Endothelial cell (in vitro differentiated cells): ENCODE measurements at regions not wholly inside any gene's neighbourhood (a gene's known extent, or its start where the extent isn't known, plus 50 kb on each side); places are given as distances from the start of the nearest gene placed in this dataset.

ENCODE experiments used
- DNase-seq: peaks from one replicate; pipeline ENCODE4 v3.0.0; 2021; ENCODE audit warnings: low spot score
- H3K27ac Mint-ChIP-seq: one replicate; pipeline ENCODE4 v1.8.0; 2021; ENCODE audit warnings: mixed read lengths, inconsistent platforms; ENCODE audit not compliant: unreplicated experiment
- H3K27me3 Mint-ChIP-seq: one replicate; pipeline ENCODE4 v1.8.0; 2021; ENCODE audit warnings: mild to moderate bottlenecking, moderate library complexity, mixed read lengths, inconsistent platforms; ENCODE audit not compliant: unreplicated experiment
- H3K36me3 Mint-ChIP-seq: one replicate; pipeline ENCODE4 v1.8.0; 2021; ENCODE audit warnings: mild to moderate bottlenecking, low read depth, mixed read lengths, inconsistent platforms; ENCODE audit not compliant: unreplicated experiment
- H3K4me1 Mint-ChIP-seq: one replicate; pipeline ENCODE4 v1.8.0; 2021; ENCODE audit warnings: mild to moderate bottlenecking, mixed read lengths, inconsistent platforms; ENCODE audit not compliant: unreplicated experiment
- H3K4me3 Mint-ChIP-seq: one replicate; pipeline ENCODE4 v1.8.0; 2021; ENCODE audit warnings: mild to moderate bottlenecking, mixed read lengths, inconsistent platforms; ENCODE audit not compliant: unreplicated experiment
- H3K9me3 Mint-ChIP-seq: one replicate; pipeline ENCODE4 v1.8.0; 2021; ENCODE audit warnings: mixed read lengths, inconsistent platforms; ENCODE audit not compliant: unreplicated experiment
- TF ChIP-seq, protein P1 (sequence below): fragments of 200-600 bp; sonication (generic); IDR thresholded peaks from one replicate; pipeline ENCODE4 v1.5.0; 2021; ENCODE audit warnings: antibody characterized with exemption; ENCODE audit not compliant: unreplicated experiment

DNA sequence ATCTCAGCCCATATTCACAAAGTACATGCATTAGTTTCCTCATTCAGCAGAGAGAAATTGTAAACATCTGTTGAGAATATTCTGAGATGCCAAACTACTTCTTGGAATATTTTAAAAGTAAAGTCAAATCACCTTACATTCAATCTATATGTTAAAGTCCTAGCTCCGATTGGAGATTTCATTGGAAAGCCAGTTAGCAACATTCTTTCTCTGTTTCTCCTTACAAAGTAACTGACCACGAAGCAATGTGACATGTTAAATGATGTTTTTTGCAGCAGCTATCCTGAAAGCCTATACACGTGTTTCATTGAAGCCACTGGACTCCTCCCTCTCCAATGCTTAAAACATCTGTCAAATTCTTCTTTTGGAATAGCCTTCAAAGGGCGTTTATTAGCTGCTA, 379.1 kb upstream of the CCNH start:
- Mint-ChIP-seq H3K4me1 (no peaks in the 10 kb centered on the region), H3K27me3 (no peaks in the 10 kb centered on the region), H3K27ac (no peak overlapping the region), H3K36me3 (no peaks in the 10 kb centered on the region), H3K4me3 (no peak overlapping the region), H3K9me3 (no peaks in the 10 kb centered on the region)
- DNase-seq: no peak
- TF ChIP-seq, protein P1, sequence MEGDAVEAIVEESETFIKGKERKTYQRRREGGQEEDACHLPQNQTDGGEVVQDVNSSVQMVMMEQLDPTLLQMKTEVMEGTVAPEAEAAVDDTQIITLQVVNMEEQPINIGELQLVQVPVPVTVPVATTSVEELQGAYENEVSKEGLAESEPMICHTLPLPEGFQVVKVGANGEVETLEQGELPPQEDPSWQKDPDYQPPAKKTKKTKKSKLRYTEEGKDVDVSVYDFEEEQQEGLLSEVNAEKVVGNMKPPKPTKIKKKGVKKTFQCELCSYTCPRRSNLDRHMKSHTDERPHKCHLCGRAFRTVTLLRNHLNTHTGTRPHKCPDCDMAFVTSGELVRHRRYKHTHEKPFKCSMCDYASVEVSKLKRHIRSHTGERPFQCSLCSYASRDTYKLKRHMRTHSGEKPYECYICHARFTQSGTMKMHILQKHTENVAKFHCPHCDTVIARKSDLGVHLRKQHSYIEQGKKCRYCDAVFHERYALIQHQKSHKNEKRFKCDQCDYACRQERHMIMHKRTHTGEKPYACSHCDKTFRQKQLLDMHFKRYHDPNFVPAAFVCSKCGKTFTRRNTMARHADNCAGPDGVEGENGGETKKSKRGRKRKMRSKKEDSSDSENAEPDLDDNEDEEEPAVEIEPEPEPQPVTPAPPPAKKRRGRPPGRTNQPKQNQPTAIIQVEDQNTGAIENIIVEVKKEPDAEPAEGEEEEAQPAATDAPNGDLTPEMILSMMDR: no peak

GRCh38 chr5:87788416-87788815, 375.7 kb upstream of the CCNH start:
- Mint-ChIP-seq H3K27ac (no peak overlapping the region), H3K36me3 (no peaks in the 10 kb centered on the region), H3K4me1 (peaks cover 5% of the 10 kb centered on the region), H3K4me3 (no peak overlapping the region), H3K9me3 (no peaks in the 10 kb centered on the region), H3K27me3 (no peaks in the 10 kb centered on the region)
- DNase-seq: no peak
- TF ChIP-seq, protein P1: no peak

GRCh38 chr5:87787625-87788256, 375.0 kb upstream of the CCNH start:
- Mint-ChIP-seq H3K4me1 (peaks cover 5% of the 10 kb centered on the region), H3K27me3 (no peaks in the 10 kb centered on the region), H3K36me3 (no peaks in the 10 kb centered on the region), H3K4me3 (no peak overlapping the region), H3K27ac (no peak overlapping the region), H3K9me3 (no peaks in the 10 kb centered on the region)
- no peak for DNase-seq
- TF ChIP-seq, protein P1: no peak

GRCh38 chr5:87787086-87787485, 374.4 kb upstream of the CCNH start:
- TF ChIP-seq, protein P1: no peak
- Mint-ChIP-seq H3K36me3 (no peaks in the 10 kb centered on the region), H3K27ac (no peak overlapping the region), H3K9me3 (no peaks in the 10 kb centered on the region), H3K4me1 (peaks cover 5% of the 10 kb centered on the region), H3K4me3 (no peak overlapping the region), H3K27me3 (no peaks in the 10 kb centered on the region)
- no peak for DNase-seq

DNA sequence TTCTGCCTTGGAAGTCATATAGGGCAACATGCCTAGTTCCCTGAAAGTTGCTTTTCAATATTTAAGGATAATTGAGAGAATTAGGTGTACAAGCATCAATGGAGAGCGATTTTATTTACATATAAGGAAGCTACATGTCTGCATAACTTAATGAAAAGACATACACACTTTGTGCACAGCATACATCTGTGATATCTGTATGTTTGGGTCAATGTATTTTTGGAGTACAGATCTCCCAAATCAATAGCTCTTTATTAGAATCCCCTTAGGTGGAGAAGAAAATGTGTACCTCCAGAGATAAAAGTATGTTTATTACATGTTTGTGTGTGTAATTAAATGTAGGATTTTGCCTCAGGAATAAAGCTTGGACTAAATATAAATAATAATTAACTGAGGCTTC, 373.7 kb upstream of the CCNH start:
- Mint-ChIP-seq H3K9me3 (no peaks in the 10 kb centered on the region), H3K27ac (no peak overlapping the region), H3K36me3 (no peaks in the 10 kb centered on the region), H3K4me3 (no peak overlapping the region), H3K4me1 (peaks cover 5% of the 10 kb centered on the region), H3K27me3 (no peaks in the 10 kb centered on the region)
- no peak for DNase-seq
- TF ChIP-seq, protein P1: no peak
